MCF 10A (cell line): ENCODE measurements at regions not wholly inside any gene's neighbourhood (a gene's known extent, or its start where the extent isn't known, plus 50 kb on each side); places are given as distances from the start of the nearest gene placed in this dataset.

Experiments
- BruUV-seq: library from RNA; stranded (reverse); fragments of 400-500 nt; replicated peaks from 2 replicates; lab custom pipeline; 2021; lab: Mats Ljungman, UMichigan
- CTCF ChIA-PET: fragments of 300-600 bp; sonication (Branson Sonifier 250); formaldehyde crosslinking; extraction: SDS; loops from one replicate; lab custom pipeline; 2021; ENCODE audit warnings: antibody characterized with exemption, inconsistent platforms; lab: Yijun Ruan, JAX
- POLR2A ChIA-PET: fragments of 300-600, 350-650 bp; sonication (Branson Sonifier 250); formaldehyde crosslinking; extraction: SDS; loops from one replicate; lab custom pipeline; 2020; ENCODE audit warnings: antibody characterized with exemption, inconsistent platforms; lab: Yijun Ruan, JAX
- DNase-seq: peaks from one replicate; pipeline ENCODE4 v3.0.0-alpha.2; 2018; ENCODE audit not compliant: unreplicated experiment
- H3K27ac Mint-ChIP-seq: one replicate; pipeline ENCODE4 v1.8.0; 2022; ENCODE audit warnings: mild to moderate bottlenecking, low read depth, mixed read lengths; ENCODE audit not compliant: unreplicated experiment
- H3K27me3 Mint-ChIP-seq: one replicate; pipeline ENCODE4 v1.8.0; 2022; ENCODE audit warnings: mixed read lengths; ENCODE audit not compliant: insufficient read depth, unreplicated experiment
- H3K36me3 Mint-ChIP-seq: one replicate; pipeline ENCODE4 v1.8.0; 2022; ENCODE audit warnings: mild to moderate bottlenecking, moderate library complexity, mixed read lengths; ENCODE audit not compliant: insufficient read depth, unreplicated experiment
- H3K4me1 Mint-ChIP-seq: one replicate; pipeline ENCODE4 v1.8.0; 2022; ENCODE audit warnings: mixed read lengths; ENCODE audit not compliant: insufficient read depth, unreplicated experiment
- H3K4me3 Mint-ChIP-seq: one replicate; pipeline ENCODE4 v1.8.0; 2022; ENCODE audit warnings: mild to moderate bottlenecking, moderate library complexity, mixed read lengths; ENCODE audit not compliant: unreplicated experiment
- H3K9me3 Mint-ChIP-seq: one replicate; pipeline ENCODE4 v1.8.0; 2022; ENCODE audit warnings: mixed read lengths; ENCODE audit not compliant: unreplicated experiment
- CTCF ChIP-seq: fragments of 200-600 bp; IDR thresholded peaks from one replicate; pipeline ENCODE4 v1.8.0; 2022; ENCODE audit warnings: antibody characterized with exemption, mild to moderate bottlenecking; ENCODE audit not compliant: unreplicated experiment
- intact Hi-C: fragments of 100-400 bp; cut with micrococcal nuclease; formaldehyde crosslinking; loops from 2 replicates; pipeline ENCODE4 v1.14.1; 2022

- Mint-ChIP-seq H3K4me3 (no peak overlapping the region), H3K27ac (no peak overlapping the region)
- no TSS peak for BruUV-seq
Observed at GRCh38 chr3:74921676-74922075, 307.2 kb upstream of the CNTN3 start.

DNA sequence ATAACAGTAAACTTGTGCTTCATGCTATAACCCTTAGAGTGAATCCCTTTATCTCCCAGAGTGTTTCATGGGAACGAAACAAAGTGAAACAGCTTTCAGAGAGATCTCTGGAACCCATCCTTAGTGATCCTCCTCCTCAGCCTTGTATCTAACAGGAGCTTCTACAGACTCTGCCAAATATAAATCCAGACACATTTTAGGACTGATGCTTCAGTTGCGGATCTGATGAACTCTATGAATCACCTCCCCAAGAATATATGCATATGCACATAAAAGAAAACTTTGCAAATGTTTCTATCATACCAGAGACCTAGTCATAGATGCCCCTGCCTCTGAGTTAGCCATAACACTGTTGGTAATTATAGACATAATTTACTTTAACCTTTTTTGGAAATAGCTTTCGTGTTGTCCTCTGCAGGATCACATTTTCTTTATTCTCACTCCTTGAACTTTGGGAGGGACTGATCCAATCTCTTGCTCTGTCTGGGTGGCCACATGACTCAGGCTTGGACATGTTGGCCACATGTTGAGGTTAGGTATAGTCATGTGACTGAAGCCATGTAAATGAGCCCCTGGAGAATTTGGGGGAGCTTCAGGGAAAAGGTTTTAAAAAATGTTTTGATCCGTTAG lies 306.4 kb upstream of the CNTN3 start:
- no peak overlapping the region for H3K4me3 Mint-ChIP-seq
- ChIA-PET POLR2A (no interaction called here), CTCF (interaction anchor here (0.6 to 0.7 kb wide), 2 partner anchors 273 to 484 kb away, joined by 3 read pairs; no protein-coding TSS in a partner anchor)
- no TSS peak for BruUV-seq
- intact Hi-C loops: no loop called here
- DNase-seq: no peak
- no peak for TF ChIP-seq CTCF
- no peaks in the 10 kb centered on the region for H3K4me1 Mint-ChIP-seq
- no peaks in the 10 kb centered on the region for H3K27me3 Mint-ChIP-seq
- H3K9me3 Mint-ChIP-seq: peaks cover 12% of the 10 kb centered on the region
- no peaks in the 10 kb centered on the region for H3K36me3 Mint-ChIP-seq
- H3K27ac Mint-ChIP-seq: no peak overlapping the region

More at GRCh38 chr3:74921676-74922075, 307.2 kb upstream of the CNTN3 start:
- H3K9me3 Mint-ChIP-seq: peaks cover 12% of the 10 kb centered on the region
- no peaks in the 10 kb centered on the region for H3K4me1 Mint-ChIP-seq
- no peaks in the 10 kb centered on the region for H3K36me3 Mint-ChIP-seq
- no peak for TF ChIP-seq CTCF
- CTCF ChIA-PET: no interaction called here
- H3K27me3 Mint-ChIP-seq: no peaks in the 10 kb centered on the region
- no peak for DNase-seq
- POLR2A ChIA-PET: no interaction called here
- intact Hi-C loops: no loop called here

DNA sequence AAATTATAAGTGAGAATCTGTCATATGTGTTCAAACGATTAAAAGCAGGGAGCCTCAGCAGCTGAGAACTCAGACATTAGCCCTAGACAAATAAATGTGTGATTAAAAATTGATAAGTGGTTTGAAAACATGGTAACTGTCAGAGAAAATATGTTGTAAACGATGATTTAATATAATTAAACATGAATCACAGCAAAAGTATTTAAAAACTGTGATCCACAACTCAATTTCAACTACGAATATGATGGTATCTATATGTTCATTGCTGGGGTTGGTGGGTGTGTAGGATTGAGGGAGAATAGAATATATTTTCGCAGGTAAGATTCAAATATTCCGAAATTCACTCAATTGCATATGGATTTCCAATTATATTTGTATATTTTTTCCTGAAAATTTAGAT lies 302.2 kb upstream of the CNTN3 start:
- ChIA-PET POLR2A (no interaction called here), CTCF (interaction anchor here (0.7 kb wide), 1 partner anchor 833 kb away, joined by 3 read pairs; no protein-coding TSS in a partner anchor)
- BruUV-seq: no TSS peak
- no peak for DNase-seq
- no peak for TF ChIP-seq CTCF
- H3K27ac Mint-ChIP-seq: no peak overlapping the region
- H3K27me3 Mint-ChIP-seq: no peaks in the 10 kb centered on the region
- H3K4me3 Mint-ChIP-seq: no peak overlapping the region
- intact Hi-C loops: no loop called here
- H3K36me3 Mint-ChIP-seq: no peaks in the 10 kb centered on the region
- peaks cover 12% of the 10 kb centered on the region for H3K9me3 Mint-ChIP-seq
- H3K4me1 Mint-ChIP-seq: no peaks in the 10 kb centered on the region

GRCh38 chr3:74906181-74906580 lies 291.7 kb upstream of the CNTN3 start:
- Mint-ChIP-seq H3K36me3 (no peaks in the 10 kb centered on the region), H3K27me3 (no peaks in the 10 kb centered on the region), H3K9me3 (peaks cover 8% of the 10 kb centered on the region), H3K27ac (no peak overlapping the region), H3K4me3 (no peak overlapping the region), H3K4me1 (no peaks in the 10 kb centered on the region)
- intact Hi-C loops: no loop called here
- ChIA-PET CTCF (no interaction called here), POLR2A (no interaction called here)
- no peak for DNase-seq
- BruUV-seq: no TSS peak
- no peak for TF ChIP-seq CTCF
